Right forelimb (tissue), 1 donor: ENCODE measurements at regions not wholly inside any gene's neighbourhood (a gene's known extent, or its start where the extent isn't known, plus 50 kb on each side); places are given as distances from the start of the nearest gene placed in this dataset.
"Not testable (repeated sequence)": the region's sequence is repeated elsewhere in the genome, so short reads cannot be mapped to it uniquely, and the experiment has no call there.

ENCODE experiments used
- DNase-seq: peaks from one replicate; pipeline ENCODE4 v3.0.0-alpha.2; 2018

GRCh38 chr2:150817422-150817821, 330.0 kb upstream of the RND3 start:
- DNase-seq, result no peak

- no peak for DNase-seq
Observed at GRCh38 chr2:150812664-150813367, 325.3 kb upstream of the RND3 start.

- no peak for DNase-seq
Observed at GRCh38 chr2:150812066-150812465, 324.6 kb upstream of the RND3 start.

GRCh38 chr2:150811259-150811855, 323.9 kb upstream of the RND3 start:
- no peak for DNase-seq

DNA sequence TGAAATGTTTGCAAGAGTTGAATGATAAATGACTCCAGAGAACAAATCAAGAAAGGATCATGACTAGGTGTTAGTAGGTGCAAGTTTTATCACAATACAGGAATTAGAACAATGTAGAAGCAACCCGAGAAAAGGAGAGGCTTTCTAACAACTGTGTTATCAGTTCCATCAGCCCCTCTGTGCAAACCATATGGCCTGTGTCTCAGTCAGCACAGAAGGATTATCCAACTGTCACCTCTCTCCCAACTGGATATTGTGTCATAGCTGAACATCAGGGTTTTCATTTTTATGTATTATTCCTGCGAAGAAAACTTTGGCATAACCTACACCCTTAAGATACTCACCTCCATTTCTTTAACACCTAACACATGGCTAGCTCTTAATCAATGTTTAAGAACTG, 321.6 kb upstream of the RND3 start:
- no peak for DNase-seq

DNA sequence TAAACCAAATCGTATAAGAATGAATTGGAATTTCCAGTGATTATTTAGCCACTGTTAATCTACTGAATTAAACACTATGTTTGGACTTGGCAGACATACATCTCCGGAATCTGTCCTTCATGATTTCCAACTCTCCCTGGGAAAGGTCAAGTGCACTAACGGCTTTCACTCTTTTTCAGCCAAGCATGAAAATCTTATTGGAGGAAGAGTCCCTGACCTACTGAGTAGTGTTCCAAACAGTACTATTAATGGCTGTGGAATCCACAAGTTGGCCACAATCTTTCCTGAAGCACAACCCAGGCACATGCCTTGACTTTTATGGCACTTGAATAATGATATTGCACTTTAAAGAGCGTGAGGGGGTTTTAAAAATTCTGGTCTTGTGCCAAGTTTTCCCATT, 318.9 kb upstream of the RND3 start:
- DNase-seq, result no peak

- DNase-seq, result no peak
Observed at GRCh38 chr2:150803689-150804398, 316.4 kb upstream of the RND3 start.

DNA sequence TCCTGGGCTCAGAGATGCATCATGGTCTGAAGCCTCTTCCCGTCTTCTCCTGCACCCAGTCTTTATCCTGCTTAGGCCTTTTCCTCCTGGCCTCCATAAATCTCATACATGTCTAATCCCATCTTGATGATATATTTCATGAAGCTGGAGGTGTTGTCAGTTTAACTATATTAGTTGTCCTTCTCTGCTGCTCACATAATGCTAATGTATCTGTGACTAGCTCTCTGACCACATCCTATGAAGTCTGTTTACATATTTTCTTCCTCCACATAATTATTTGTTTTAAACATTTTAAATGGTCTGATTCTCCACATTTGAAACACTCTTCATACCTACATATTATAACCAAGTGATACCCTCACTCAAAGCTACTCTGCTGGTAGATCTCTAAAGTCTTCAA, 315.2 kb upstream of the RND3 start:
- DNase-seq, result no peak

DNA sequence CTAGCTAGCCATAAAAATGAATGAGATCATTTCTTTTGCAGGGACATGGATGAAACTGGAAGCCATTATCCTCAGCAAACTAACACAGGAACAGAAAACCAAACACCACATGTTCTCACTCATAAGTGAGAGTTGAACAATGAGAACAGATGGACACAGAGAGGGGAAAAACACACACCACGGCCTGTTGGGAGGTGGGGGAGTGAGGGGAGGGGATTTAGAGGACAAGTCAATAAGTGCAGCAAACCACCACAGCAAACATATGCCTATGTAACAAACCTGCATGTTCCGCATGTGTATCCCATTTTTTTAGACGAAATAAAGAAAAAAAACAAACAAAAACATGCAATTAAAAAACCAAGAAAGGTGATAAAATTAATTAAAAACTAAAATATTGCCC, 308.8 kb upstream of the RND3 start:
- not testable (repeated sequence) for DNase-seq

- DNase-seq, result no peak
Observed at GRCh38 chr2:150792780-150793300, 305.4 kb upstream of the RND3 start.

GRCh38 chr2:150791567-150791966, 304.1 kb upstream of the RND3 start:
- DNase-seq, result no peak

DNA sequence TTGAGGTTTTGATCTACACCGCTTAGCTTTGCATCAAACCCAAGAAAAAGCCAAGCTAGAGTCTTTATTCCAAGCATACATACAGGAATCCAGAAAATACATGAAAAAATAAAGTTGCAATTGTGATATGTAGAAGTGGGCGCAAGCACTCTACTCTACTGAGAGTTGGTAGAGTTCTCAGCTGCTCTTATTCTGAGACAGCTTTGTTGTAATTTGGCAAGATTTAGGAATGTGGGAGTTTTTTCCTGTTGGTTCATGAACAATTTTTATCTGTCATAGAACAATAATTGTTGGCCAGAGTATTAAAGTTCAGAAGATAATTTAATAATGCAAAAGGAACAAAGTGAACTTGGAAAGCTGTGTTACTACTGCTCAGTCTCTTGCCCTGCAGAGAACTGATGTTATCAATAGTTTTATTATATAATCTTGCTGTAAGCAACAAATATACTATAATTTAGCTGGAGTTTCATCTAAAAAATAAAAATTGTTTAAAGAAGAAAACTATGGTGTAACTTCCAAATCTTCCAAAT, 302.0 kb upstream of the RND3 start:
- DNase-seq, result no peak

DNA sequence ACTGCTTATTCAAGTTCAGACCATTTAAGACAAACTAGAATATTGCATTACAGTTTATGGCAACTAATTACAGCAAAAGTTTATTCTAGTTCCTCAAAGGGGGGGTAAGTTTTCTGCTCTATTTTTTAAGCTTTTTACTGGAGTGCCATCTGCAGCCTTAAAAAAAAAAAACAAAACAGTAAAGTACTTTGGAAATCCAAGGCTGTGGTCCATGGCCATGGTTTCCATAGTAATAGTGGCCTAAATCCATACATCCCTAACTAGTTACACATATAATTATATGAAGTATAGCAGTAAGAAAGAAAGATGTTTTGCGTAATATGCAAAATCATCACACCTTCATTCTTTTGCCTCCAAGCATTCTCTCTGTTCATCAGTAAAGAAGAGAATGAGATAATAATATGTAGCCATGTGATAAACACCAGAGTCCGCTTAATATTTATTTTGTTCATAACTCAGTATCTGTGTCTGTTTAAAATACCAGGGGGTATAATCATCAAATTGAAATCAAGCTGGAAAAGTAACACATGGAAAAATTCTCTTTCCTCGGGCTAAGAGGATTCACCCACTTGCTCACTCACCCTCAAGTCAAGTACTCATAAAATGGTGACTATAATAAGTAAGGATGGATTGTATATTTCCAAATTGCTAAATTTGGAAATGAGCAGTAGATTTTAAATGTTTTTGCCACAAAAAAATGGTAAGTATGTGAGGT, 301.1 kb upstream of the RND3 start:
- no peak for DNase-seq

GRCh38 chr2:150787353-150788093, 300.1 kb upstream of the RND3 start:
- DNase-seq, result no peak

DNA sequence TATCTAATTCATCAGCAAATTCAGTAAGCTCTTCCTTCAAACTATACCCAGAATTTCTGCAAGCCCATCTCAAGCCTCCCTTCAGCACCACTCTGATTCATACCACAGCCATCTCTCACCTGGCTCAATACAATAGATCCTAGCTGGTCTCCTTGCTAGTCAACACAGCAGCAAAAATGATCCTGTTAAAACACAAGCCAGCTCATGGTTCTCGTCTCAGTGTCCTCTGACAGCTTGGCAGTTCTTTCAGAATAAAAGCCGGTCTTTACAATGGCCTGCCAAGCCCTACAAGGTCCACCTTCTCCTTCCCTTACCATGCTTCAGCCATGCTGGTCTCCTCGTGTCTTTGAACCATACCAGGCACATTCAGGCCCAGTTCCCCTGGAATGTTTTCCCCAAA, 296.9 kb upstream of the RND3 start:
- DNase-seq, result no peak

DNA sequence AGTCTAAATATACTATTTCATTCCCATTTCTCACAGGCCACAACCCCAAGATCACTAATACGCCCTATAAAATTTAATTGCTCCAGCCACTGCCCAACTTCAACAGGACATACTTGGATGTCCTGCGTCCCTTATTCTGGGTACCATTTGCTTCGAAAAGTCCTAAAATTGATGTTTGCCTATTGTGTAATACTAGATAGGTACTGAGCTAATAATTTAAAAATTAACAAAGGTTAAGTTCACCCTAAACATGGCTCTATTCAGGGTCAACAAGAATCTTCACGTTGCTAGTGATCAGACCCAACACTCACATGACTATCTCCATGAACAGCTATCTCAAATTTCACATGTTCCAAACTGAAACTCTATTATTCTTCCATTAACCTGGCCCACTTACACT, 296.4 kb upstream of the RND3 start:
- no peak for DNase-seq

- no peak for DNase-seq
Observed at GRCh38 chr2:150783015-150783414, 295.5 kb upstream of the RND3 start.

DNA sequence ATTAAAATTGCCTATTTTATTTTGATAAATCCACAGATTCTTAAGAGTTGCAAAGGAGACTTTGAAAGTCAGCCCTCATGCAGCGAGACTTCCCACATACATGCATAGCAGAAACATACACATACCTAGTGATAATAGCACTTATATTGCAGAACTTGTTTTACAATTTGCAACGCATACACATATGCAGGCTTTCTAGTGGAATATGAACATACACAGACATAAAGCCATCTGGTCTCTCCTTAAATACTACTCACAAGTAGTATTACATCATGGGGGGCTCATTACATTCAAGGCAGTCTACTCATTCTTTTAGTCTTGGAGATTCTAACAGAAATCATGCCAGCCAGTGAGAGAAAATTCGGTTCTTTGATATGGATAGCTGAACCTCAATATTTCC, 295.1 kb upstream of the RND3 start:
- DNase-seq, result no peak

- DNase-seq, result no peak
Observed at GRCh38 chr2:150781142-150781541, 293.7 kb upstream of the RND3 start.

DNA sequence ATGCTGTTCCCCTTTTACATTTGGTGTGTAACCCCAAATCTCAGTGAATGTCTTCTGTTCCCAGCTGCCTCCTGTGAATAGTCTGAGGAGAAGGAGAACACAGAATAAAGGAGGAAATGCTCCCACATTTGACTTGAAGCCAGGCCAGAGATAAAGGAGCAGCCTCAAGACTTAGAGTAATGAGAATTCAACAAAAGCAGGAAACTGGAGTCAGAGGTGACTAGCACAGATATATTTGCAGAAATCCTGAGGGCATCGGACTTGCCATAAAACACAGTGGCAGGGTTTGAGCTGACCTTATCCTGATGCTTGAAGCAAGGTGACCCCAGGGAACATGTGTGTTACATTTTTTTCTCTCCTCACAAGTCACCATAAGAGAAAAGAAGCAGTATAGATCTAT, 291.4 kb upstream of the RND3 start:
- DNase-seq, result no peak

DNA sequence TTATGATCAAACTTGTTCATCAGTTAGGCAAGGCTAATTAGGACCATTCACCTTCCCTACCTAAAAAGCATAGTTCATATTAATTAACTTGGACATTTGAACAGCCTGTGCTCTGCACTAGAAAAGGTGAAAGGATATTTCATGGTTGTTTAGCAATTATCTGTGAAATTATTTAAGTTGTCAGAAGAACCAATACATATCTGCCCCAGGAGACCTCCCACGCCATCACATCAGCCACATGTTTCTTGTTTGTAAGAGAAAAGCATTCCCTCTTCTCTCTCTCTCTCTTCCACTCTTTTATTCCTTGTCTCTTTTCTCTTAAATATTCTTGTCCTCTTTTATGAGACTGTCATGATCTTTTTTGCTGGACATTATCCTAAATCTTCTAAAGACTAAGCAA, 282.0 kb upstream of the RND3 start:
- no peak for DNase-seq

- no peak for DNase-seq
Observed at GRCh38 chr2:150767991-150768746, 280.7 kb upstream of the RND3 start.
